ENCODE measurements at regions not wholly inside any gene's neighbourhood (a gene's known extent, or its start where the extent isn't known, plus 50 kb on each side); places are given as distances from the start of the nearest gene placed in this dataset.

GRCh38 chr12:123100882-123101281, 50.0 kb downstream of the PITPNM2 start:
- DNase-seq: no peak

- DNase-seq: no peak
Measured at GRCh38 chr12:123100450-123100849, 50.4 kb downstream of the PITPNM2 start.

GRCh38 chr12:123099560-123100192, 51.2 kb downstream of the PITPNM2 start:
- no peak for DNase-seq

- no peak for DNase-seq
Measured at GRCh38 chr12:123098780-123099179, 52.1 kb downstream of the PITPNM2 start.

GRCh38 chr12:123097561-123098084, 53.3 kb downstream of the PITPNM2 start:
- DNase-seq: peak in 4 of 51 donors; percentile 14 to 39 (median 24)

GRCh38 chr12:123096741-123097140, 54.1 kb downstream of the PITPNM2 start:
- DNase-seq: no peak

- peak in 12 of 51 donors; percentile 16 to 45 (median 25) for DNase-seq
Measured at GRCh38 chr12:123096182-123096581, 54.7 kb downstream of the PITPNM2 start.

- DNase-seq: peak in 5 of 51 donors; percentile 14 to 45 (median 28)
Measured at GRCh38 chr12:123095078-123095881, 55.6 kb downstream of the PITPNM2 start.

GRCh38 chr12:123094349-123095077, 56.4 kb downstream of the PITPNM2 start:
- DNase-seq: no peak

- DNase-seq: no peak
Measured at GRCh38 chr12:123092866-123093265, 58.0 kb downstream of the PITPNM2 start.

GRCh38 chr12:123091230-123092150, 59.4 kb downstream of the PITPNM2 start:
- DNase-seq: no peak

- DNase-seq: peak in 1 of 51 donors; percentile 23
Measured at GRCh38 chr12:123089631-123090353, 61.1 kb downstream of the PITPNM2 start.

GRCh38 chr12:123089140-123089539, 61.8 kb downstream of the PITPNM2 start:
- DNase-seq: no peak

- peak in 13 of 51 donors; percentile 7 to 59 (median 29) for DNase-seq
Measured at GRCh38 chr12:123085730-123086487, 65.0 kb downstream of the PITPNM2 start.

GRCh38 chr12:123085066-123085465, 65.8 kb downstream of the PITPNM2 start:
- no peak for DNase-seq

GRCh38 chr12:123083661-123084571, 67.0 kb downstream of the PITPNM2 start:
- no peak for DNase-seq

- DNase-seq: no peak
Measured at GRCh38 chr12:123080634-123081033, 70.3 kb downstream of the PITPNM2 start.

- DNase-seq: peak in 1 of 51 donors; percentile 51
Measured at GRCh38 chr12:123078531-123079155, 72.2 kb downstream of the PITPNM2 start.
